HEK293T (cell line): ENCODE measurements at regions not wholly inside any gene's neighbourhood (a gene's known extent, or its start where the extent isn't known, plus 50 kb on each side); places are given as distances from the start of the nearest gene placed in this dataset.

Source experiments
- BHLHE40 ChIP-seq: fragments of 450-650 bp; IDR thresholded peaks from 2 replicates; pipeline ENCODE4 v1.6.1; 2016; ENCODE audit warnings: mild to moderate bottlenecking, moderate library complexity, borderline replicate concordance
- CTBP1 ChIP-seq: fragments of 450-650 bp; IDR thresholded peaks from 2 replicates; pipeline ENCODE4 v1.6.1; 2016; ENCODE audit warnings: borderline replicate concordance
- FOXM1 ChIP-seq: fragments of 450-650 bp; IDR thresholded peaks from 2 replicates; pipeline ENCODE4 v1.6.1; 2017; ENCODE audit warnings: mild to moderate bottlenecking, borderline replicate concordance
- LEF1 ChIP-seq: fragments of 450-650 bp; IDR thresholded peaks from 2 replicates; pipeline ENCODE4 v1.6.1; 2017; ENCODE audit warnings: mild to moderate bottlenecking, borderline replicate concordance
- SP1 ChIP-seq: fragments of 450-650 bp; IDR thresholded peaks from 2 replicates; pipeline ENCODE4 v1.6.1; 2017
- TARDBP ChIP-seq: fragments of 450-650 bp; IDR thresholded peaks from 2 replicates; pipeline ENCODE4 v1.6.1; 2016

GRCh38 chr13:22235285-22235949, 564.5 kb downstream of the FGF9 start:
- TF ChIP-seq SP1 (no peak), FOXM1 (no peak), TARDBP (no peak), LEF1 (no peak), CTBP1 (no peak), BHLHE40 (no peak)
